Fibroblast of the aortic adventitia (primary cell): ENCODE measurements at regions not wholly inside any gene's neighbourhood (a gene's known extent, or its start where the extent isn't known, plus 50 kb on each side); places are given as distances from the start of the nearest gene placed in this dataset.
"Not testable (repeated sequence)": the region's sequence is repeated elsewhere in the genome, so short reads cannot be mapped to it uniquely, and the experiment has no call there.

Experiments
- DNase-seq: peaks from one replicate; pipeline ENCODE4 v3.0.0-alpha.2; 2010; ENCODE audit warnings: low read depth
- H3K4me3 ChIP-seq: 2 replicates; pipeline ENCODE4 v1.5.1; 2011; ENCODE audit warnings: low read depth, mild to moderate bottlenecking, control low read depth, low read length, moderate library complexity
- TF ChIP-seq, protein P1 (sequence below): IDR thresholded peaks from 2 replicates; pipeline ENCODE4 v1.5.1; 2011; ENCODE audit warnings: mild to moderate bottlenecking, low read length, control low read depth, inconsistent platforms; ENCODE audit not compliant: insufficient read depth

DNA sequence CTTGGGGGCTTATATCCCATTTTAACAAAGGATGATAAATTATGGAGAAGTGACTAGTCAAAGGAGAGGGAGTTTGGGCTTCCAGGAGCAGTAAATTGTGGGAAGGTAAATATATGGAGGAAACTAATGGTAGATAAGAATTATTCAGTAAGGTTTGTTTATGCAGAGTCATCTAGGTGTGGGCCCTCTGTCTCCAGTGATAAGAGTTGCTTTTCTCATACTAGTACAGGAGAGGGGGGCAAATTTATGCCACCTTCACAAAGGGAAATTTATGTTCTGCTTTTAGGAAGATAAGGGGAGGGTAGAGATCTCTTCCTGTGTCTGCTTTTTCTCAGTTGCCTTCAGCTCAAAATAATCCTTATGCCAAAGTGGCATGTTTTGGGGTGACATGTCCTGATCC, 383.7 kb upstream of the PPP2R3A start:
- TF ChIP-seq, protein P1, sequence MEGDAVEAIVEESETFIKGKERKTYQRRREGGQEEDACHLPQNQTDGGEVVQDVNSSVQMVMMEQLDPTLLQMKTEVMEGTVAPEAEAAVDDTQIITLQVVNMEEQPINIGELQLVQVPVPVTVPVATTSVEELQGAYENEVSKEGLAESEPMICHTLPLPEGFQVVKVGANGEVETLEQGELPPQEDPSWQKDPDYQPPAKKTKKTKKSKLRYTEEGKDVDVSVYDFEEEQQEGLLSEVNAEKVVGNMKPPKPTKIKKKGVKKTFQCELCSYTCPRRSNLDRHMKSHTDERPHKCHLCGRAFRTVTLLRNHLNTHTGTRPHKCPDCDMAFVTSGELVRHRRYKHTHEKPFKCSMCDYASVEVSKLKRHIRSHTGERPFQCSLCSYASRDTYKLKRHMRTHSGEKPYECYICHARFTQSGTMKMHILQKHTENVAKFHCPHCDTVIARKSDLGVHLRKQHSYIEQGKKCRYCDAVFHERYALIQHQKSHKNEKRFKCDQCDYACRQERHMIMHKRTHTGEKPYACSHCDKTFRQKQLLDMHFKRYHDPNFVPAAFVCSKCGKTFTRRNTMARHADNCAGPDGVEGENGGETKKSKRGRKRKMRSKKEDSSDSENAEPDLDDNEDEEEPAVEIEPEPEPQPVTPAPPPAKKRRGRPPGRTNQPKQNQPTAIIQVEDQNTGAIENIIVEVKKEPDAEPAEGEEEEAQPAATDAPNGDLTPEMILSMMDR = no peak
- no peak overlapping the region for H3K4me3 ChIP-seq
- no peak for DNase-seq

DNA sequence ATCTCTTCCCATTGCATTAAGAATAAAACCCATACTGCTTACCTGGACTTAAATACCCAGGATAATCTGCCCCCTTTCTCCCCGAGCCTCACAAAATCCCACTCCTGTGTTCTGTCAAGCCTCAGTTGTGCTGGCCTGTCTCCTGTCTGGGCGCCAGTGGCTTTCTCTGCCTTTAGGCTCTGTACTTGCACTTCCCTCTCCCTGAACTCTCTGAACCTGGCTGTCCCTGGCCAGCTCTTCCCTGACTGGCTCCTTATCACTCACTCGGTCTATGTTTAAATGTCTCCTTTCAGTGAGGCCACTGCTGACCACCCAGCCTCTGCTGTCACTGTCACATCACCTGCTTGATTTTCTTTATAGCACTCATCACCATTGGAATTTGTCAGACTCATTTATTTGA, 382.7 kb upstream of the PPP2R3A start:
- TF ChIP-seq, protein P1 = no peak
- DNase-seq = no peak
- H3K4me3 ChIP-seq = no peak overlapping the region

DNA sequence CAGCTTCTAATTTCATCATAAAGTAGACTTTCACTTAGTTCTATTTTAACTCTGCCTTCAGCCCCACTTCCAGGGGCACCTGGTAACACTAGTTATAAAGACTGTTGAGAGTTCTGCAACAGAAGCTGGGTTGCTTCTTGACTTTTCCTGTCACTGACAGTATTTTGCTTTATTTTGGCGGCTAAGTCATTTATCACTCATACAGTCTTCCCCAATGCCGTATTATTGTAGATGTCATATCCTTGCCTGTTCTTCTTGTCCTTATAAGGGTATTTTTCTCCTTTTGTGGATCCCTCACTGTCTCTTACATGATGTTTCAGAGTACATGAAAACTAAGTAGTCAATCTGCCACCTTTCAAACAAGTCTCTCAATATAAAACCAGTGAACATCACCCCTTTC, 369.0 kb upstream of the PPP2R3A start:
- TF ChIP-seq, protein P1 = no peak
- DNase-seq = no peak
- no peak overlapping the region for H3K4me3 ChIP-seq

DNA sequence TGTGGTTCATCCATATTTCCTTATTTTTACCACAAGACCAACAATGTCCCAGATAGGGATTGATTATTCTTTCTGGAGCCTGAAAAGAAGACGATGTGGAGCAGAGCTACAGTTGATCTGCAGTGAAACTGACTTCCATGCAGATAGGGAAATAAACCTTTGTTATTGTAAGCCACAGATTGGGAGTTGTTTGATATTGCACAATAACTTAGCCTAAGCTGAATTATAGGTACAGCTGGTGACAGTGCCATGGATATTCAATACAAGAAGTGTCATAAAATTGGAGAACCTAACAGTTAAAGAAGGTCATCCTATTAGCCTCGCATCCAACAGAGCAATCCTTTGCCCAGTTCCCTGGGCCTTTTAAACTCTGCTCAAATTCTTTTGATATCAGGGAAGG, 367.7 kb upstream of the PPP2R3A start:
- DNase-seq = no peak
- TF ChIP-seq, protein P1 = no peak
- no peak overlapping the region for H3K4me3 ChIP-seq

DNA sequence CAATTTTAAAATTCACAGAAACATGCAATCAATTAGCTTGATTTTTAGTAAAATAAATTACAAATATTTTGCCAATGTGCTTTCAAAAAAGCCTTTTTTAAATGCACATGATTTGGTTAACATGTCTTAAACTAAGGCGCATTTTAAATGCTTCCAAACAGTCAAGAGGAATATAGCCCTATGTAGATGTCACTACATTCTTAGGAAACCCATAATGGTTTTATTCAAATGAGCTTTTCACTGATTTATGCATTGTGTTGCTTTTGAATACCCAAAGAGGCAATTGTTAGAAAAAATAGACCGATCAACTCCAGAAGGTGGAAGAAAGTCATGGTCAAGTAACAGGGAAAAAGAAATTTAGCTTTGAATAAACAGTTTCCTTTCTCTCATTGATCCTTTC, 366.9 kb upstream of the PPP2R3A start:
- DNase-seq = no peak
- no peak overlapping the region for H3K4me3 ChIP-seq
- TF ChIP-seq, protein P1 = no peak

DNA sequence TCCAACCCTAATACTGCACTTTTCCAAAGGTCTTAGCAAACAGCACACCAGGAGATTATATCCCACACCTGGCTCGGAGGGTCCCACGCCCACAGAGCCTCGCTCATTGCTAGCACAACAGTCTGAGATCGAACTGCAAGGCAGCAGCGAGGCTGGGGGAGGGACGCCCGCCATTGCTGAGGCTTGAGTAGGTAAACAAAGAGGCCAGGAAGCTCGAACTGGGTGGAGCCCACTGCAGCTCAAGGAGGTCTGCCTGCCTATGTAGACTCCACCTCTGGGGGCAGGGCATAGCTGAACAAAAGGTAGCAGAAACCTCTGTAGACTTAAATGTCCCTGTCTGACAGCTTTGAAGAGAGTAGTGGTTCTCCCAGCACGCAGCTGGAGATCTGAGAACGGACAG, 361.0 kb upstream of the PPP2R3A start:
- DNase-seq = not testable (repeated sequence)

DNA sequence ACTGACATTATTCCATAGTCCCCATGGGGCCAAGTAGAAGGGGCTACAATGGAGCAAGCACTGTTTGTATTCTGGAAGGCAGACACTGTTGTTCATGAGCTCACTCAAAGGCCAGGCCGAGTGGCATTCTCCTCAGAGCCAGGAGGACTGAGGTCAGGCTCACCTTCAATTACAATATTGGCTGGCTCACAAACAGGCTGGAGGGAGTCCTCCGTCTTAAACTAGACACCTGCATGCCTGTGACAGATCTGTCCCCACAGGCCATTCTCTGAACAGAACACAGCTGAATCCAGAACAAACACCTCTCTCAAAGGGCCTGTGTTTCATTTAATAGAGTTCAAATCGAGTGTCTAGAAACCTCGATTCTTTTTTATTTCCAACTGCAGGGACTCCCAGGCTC, 347.4 kb upstream of the PPP2R3A start:
- TF ChIP-seq, protein P1 = no peak
- DNase-seq = no peak
- H3K4me3 ChIP-seq = no peak overlapping the region

More for the DNA sequence above, 361.0 kb upstream of the PPP2R3A start:
- not testable (repeated sequence) for H3K4me3 ChIP-seq
